SU-DHL-6 (cell line): ENCODE measurements at regions not wholly inside any gene's neighbourhood (a gene's known extent, or its start where the extent isn't known, plus 50 kb on each side); places are given as distances from the start of the nearest gene placed in this dataset.
"Not testable (repeated sequence)": the region's sequence is repeated elsewhere in the genome, so short reads cannot be mapped to it uniquely, and the experiment has no call there.

ENCODE experiments used
- H2AFZ ChIP-seq: fragments of 200-600 bp; sonication (generic); 2 replicates; pipeline ENCODE4 v1.6.1; 2014; ENCODE audit warnings: low read depth, mild to moderate bottlenecking, moderate library complexity, mixed read lengths, antibody characterized with exemption, low read length; ENCODE audit not compliant: severe bottlenecking
- H3F3A ChIP-seq: fragments of 200-600 bp; shearing (Covaris generic); 2 replicates; pipeline ENCODE4 v1.6.0; 2016; ENCODE audit warnings: antibody characterized with exemption, mild to moderate bottlenecking; ENCODE audit not compliant: insufficient read depth
- H3K27ac ChIP-seq: fragments of 200-600 bp; sonication (generic); 2 replicates; pipeline ENCODE4 v1.5.1; 2016; ENCODE audit warnings: low read depth, mild to moderate bottlenecking, low read length, moderate library complexity, mixed read lengths
- H3K27me3 ChIP-seq: fragments of 200-600 bp; sonication (generic), shearing (Covaris generic); 2 replicates; pipeline ENCODE4 v1.6.0; 2014; ENCODE audit warnings: mild to moderate bottlenecking, low read length
- H3K36me3 ChIP-seq: fragments of 200-600 bp; sonication (generic); 2 replicates; pipeline ENCODE4 v1.6.1; 2014; ENCODE audit warnings: mild to moderate bottlenecking, low read length, mixed read lengths
- H3K4me2 ChIP-seq: fragments of 300-600, 200-600 bp; shearing (Covaris generic), sonication (generic); 2 replicates; pipeline ENCODE4 v1.6.0; 2014; ENCODE audit warnings: low read length, low read depth, mild to moderate bottlenecking; ENCODE audit not compliant: poor library complexity, severe bottlenecking
- H3K4me3 ChIP-seq: fragments of 200-600 bp; sonication (generic); 2 replicates; pipeline ENCODE4 v1.5.1; 2014; ENCODE audit warnings: antibody characterized with exemption, low read length, mild to moderate bottlenecking, mixed read lengths; ENCODE audit not compliant: insufficient read depth, poor library complexity, severe bottlenecking
- H3K79me2 ChIP-seq: fragments of 200-600 bp; sonication (generic); 2 replicates; pipeline ENCODE4 v1.6.1; 2014; ENCODE audit warnings: mild to moderate bottlenecking, low read length, moderate library complexity; ENCODE audit not compliant: insufficient read depth
- H3K9ac ChIP-seq: fragments of 200-600 bp; sonication (generic); 2 replicates; pipeline ENCODE4 v1.7.0; 2014; ENCODE audit warnings: mild to moderate bottlenecking, low read length
- H3K9me2 ChIP-seq: fragments of 200-600 bp; sonication (generic); replicated peaks from 2 replicates; pipeline ENCODE4 v1.6.1; 2014; ENCODE audit warnings: low read length; ENCODE audit not compliant: insufficient read depth
- H3K9me3 ChIP-seq: fragments of 200-600 bp; sonication (generic); 2 replicates; pipeline ENCODE4 v1.6.1; 2014; ENCODE audit warnings: low read length, mixed read lengths; ENCODE audit not compliant: insufficient read depth
- H4K20me1 ChIP-seq: fragments of 200-600 bp; sonication (generic); 2 replicates; pipeline ENCODE4 v1.6.1; 2014; ENCODE audit warnings: low read depth, mild to moderate bottlenecking, antibody characterized with exemption, low read length, moderate library complexity, mixed read lengths
- EZH2phosphoT487 ChIP-seq: fragments of 200-600 bp; sonication (generic), shearing (Covaris generic); conservative IDR thresholded peaks from 2 replicates; pipeline ENCODE4 v1.6.1; 2018; ENCODE audit warnings: mild to moderate bottlenecking, antibody characterized with exemption, low read length, moderate library complexity, mixed read lengths
- TF ChIP-seq, protein P1 (sequence below): fragments of 200-600 bp; sonication (generic); IDR thresholded peaks from one replicate; pipeline ENCODE4 v1.5.1; 2017; ENCODE audit warnings: antibody characterized with exemption, mild to moderate bottlenecking, low read length, moderate library complexity; ENCODE audit not compliant: insufficient read depth, poor library complexity, severe bottlenecking

- no peak overlapping the region for H2AFZ ChIP-seq
- H3K36me3 ChIP-seq: no peaks in the 10 kb centered on the region
- no peaks in the 10 kb centered on the region for H3F3A ChIP-seq
- H3K9me2 ChIP-seq: no peaks in the 10 kb centered on the region
- H3K27me3 ChIP-seq: no peaks in the 10 kb centered on the region
- no peaks in the 10 kb centered on the region for H3K9me3 ChIP-seq
- H3K4me3 ChIP-seq: no peak overlapping the region
- TF ChIP-seq EZH2phosphoT487: no peak
- TF ChIP-seq, protein P1, sequence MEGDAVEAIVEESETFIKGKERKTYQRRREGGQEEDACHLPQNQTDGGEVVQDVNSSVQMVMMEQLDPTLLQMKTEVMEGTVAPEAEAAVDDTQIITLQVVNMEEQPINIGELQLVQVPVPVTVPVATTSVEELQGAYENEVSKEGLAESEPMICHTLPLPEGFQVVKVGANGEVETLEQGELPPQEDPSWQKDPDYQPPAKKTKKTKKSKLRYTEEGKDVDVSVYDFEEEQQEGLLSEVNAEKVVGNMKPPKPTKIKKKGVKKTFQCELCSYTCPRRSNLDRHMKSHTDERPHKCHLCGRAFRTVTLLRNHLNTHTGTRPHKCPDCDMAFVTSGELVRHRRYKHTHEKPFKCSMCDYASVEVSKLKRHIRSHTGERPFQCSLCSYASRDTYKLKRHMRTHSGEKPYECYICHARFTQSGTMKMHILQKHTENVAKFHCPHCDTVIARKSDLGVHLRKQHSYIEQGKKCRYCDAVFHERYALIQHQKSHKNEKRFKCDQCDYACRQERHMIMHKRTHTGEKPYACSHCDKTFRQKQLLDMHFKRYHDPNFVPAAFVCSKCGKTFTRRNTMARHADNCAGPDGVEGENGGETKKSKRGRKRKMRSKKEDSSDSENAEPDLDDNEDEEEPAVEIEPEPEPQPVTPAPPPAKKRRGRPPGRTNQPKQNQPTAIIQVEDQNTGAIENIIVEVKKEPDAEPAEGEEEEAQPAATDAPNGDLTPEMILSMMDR: no peak
- H3K9ac ChIP-seq: no peak overlapping the region
- H3K79me2 ChIP-seq: no peaks in the 10 kb centered on the region
- no peak overlapping the region for H3K4me2 ChIP-seq
- no peak overlapping the region for H3K27ac ChIP-seq
- H4K20me1 ChIP-seq: no peaks in the 10 kb centered on the region
Measured at GRCh38 chr4:127521463-127521862, 111.3 kb upstream of the INTU start.

- H2AFZ ChIP-seq: no peak overlapping the region
- no peak overlapping the region for H3K27ac ChIP-seq
- H3K79me2 ChIP-seq: no peaks in the 10 kb centered on the region
- H3K9ac ChIP-seq: no peak overlapping the region
- no peaks in the 10 kb centered on the region for H3K27me3 ChIP-seq
- no peaks in the 10 kb centered on the region for H3F3A ChIP-seq
- H3K9me2 ChIP-seq: no peaks in the 10 kb centered on the region
- no peak overlapping the region for H3K4me3 ChIP-seq
- H3K4me2 ChIP-seq: no peak overlapping the region
- TF ChIP-seq, protein P1: no peak
- TF ChIP-seq EZH2phosphoT487: no peak
- H3K9me3 ChIP-seq: no peaks in the 10 kb centered on the region
- no peaks in the 10 kb centered on the region for H3K36me3 ChIP-seq
- H4K20me1 ChIP-seq: no peaks in the 10 kb centered on the region
Measured at GRCh38 chr4:127523369-127523768, 109.4 kb upstream of the INTU start.

DNA sequence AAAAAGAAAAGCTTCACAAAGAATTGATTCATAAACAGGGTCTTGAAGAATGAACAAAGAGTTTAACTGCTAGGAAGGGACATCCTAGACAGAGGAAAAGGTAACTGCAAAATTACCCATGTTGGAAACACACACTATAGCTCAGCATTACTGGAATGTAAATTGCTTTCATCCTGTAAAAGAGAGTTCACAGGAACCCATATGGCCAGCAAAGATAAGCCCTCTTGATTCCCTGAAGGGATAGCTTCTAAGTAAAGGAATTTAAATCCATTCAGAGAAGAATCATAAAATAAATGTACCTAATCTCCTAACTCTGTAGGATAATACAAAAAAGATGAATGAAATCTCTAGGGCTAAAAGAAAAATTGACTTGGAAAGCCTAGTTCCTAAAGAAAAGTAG is 107.1 kb upstream of the INTU start:
- H3K4me2 ChIP-seq: no peak overlapping the region
- no peaks in the 10 kb centered on the region for H3K27me3 ChIP-seq
- H2AFZ ChIP-seq: no peak overlapping the region
- no peaks in the 10 kb centered on the region for H3K79me2 ChIP-seq
- TF ChIP-seq, protein P1: no peak
- no peak for TF ChIP-seq EZH2phosphoT487
- no peak overlapping the region for H3K9ac ChIP-seq
- no peaks in the 10 kb centered on the region for H3F3A ChIP-seq
- H3K4me3 ChIP-seq: no peak overlapping the region
- H3K9me2 ChIP-seq: no peaks in the 10 kb centered on the region
- H3K9me3 ChIP-seq: no peaks in the 10 kb centered on the region
- H3K27ac ChIP-seq: no peak overlapping the region
- no peaks in the 10 kb centered on the region for H4K20me1 ChIP-seq
- no peaks in the 10 kb centered on the region for H3K36me3 ChIP-seq

DNA sequence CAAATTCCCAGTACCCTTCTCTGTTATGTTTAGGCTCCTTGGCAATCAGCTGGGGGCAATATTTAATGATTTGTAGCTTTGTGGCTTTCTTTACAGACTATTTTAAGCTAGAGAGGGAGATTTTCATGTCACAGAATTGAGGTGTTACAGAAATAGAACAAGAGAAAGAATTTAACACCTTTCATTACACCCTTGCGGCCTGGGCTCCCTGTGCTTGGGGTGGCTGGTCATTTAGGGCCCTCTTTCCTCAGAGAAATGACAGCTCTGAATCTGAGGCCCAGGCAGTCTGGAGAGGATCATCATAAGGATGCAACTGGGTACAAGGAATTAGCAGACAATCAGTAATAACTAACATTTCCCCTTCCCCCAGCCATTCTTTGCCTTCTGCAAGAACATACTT is 104.5 kb upstream of the INTU start:
- Histone ChIP-seq H3K27me3 (no peaks in the 10 kb centered on the region), H3K9me2 (no peaks in the 10 kb centered on the region), H3K9me3 (no peaks in the 10 kb centered on the region), H3K79me2 (no peaks in the 10 kb centered on the region), H3K9ac (no peak overlapping the region), H3K4me2 (no peak overlapping the region), H2AFZ (no peak overlapping the region), H3K36me3 (no peaks in the 10 kb centered on the region), H3K4me3 (no peak overlapping the region), H3K27ac (no peak overlapping the region), H3F3A (no peaks in the 10 kb centered on the region), H4K20me1 (no peaks in the 10 kb centered on the region)
- TF ChIP-seq, protein P1: no peak
- TF ChIP-seq EZH2phosphoT487: no peak

GRCh38 chr4:127529879-127530278 is 102.9 kb upstream of the INTU start:
- H3K27ac ChIP-seq, H4K20me1 ChIP-seq, H3K9me2 ChIP-seq, H3K9ac ChIP-seq, H3F3A ChIP-seq, H3K27me3 ChIP-seq, H3K4me2 ChIP-seq, H3K4me3 ChIP-seq, H3K9me3 ChIP-seq, H3K79me2 ChIP-seq, H3K36me3 ChIP-seq, H2AFZ ChIP-seq: not testable (repeated sequence)
